ENCODE measurements at regions not wholly inside any gene's neighbourhood (a gene's known extent, or its start where the extent isn't known, plus 50 kb on each side); places are given as distances from the start of the nearest gene placed in this dataset.

GRCh38 chr10:62669341-62669740, 135.2 kb upstream of the ADO start:
- no peak for TF ChIP-seq CTCF (IDR thresholded peaks at IDR 0.05; ENCODE audit: extremely low read depth in 1 of 2, insufficient read depth in 1 of 2, low read depth in 1 of 2, low read length in 2 of 2)
- no peak for TF ChIP-seq POLR2A (IDR thresholded peaks at IDR 0.05; ENCODE audit: low read depth, low read length)
- TF ChIP-seq EZH2 (IDR thresholded peaks at IDR 0.05; ENCODE audit: borderline replicate concordance, low read depth, low read length, severe bottlenecking), result no peak
- TF ChIP-seq GATA2 (IDR thresholded peaks at IDR 0.05; ENCODE audit: insufficient read depth, insufficient read length, low read depth, low read length), result no peak
- no peak for TF ChIP-seq POLR2AphosphoS5 (IDR thresholded peaks at IDR 0.05; ENCODE audit: insufficient read depth, low read depth, low read length)
